Osteocyte (in vitro differentiated cells): ENCODE measurements at regions not wholly inside any gene's neighbourhood (a gene's known extent, or its start where the extent isn't known, plus 50 kb on each side); places are given as distances from the start of the nearest gene placed in this dataset.

ENCODE experiments used
- DNase-seq: peaks from one replicate; pipeline ENCODE4 v3.0.0; 2021; ENCODE audit warnings: mixed read lengths; ENCODE audit not compliant: unreplicated experiment; ENCODE audit errors: extremely low spot score
- H3K27ac Mint-ChIP-seq: one replicate; pipeline ENCODE4 v1.8.0; 2021; ENCODE audit warnings: mild to moderate bottlenecking, mixed read lengths; ENCODE audit not compliant: unreplicated experiment
- H3K27me3 Mint-ChIP-seq: one replicate; pipeline ENCODE4 v1.8.0; 2021; ENCODE audit warnings: mixed read lengths; ENCODE audit not compliant: unreplicated experiment
- H3K36me3 Mint-ChIP-seq: one replicate; pipeline ENCODE4 v1.8.0; 2021; ENCODE audit warnings: mixed read lengths; ENCODE audit not compliant: unreplicated experiment
- H3K4me1 Mint-ChIP-seq: one replicate; pipeline ENCODE4 v1.8.0; 2021; ENCODE audit warnings: mixed read lengths; ENCODE audit not compliant: unreplicated experiment
- H3K4me3 Mint-ChIP-seq: one replicate; pipeline ENCODE4 v1.8.0; 2021; ENCODE audit warnings: mild to moderate bottlenecking, moderate library complexity, mixed read lengths; ENCODE audit not compliant: unreplicated experiment
- H3K9me3 Mint-ChIP-seq: one replicate; pipeline ENCODE4 v1.8.0; 2021; ENCODE audit warnings: mixed read lengths; ENCODE audit not compliant: unreplicated experiment
- TF ChIP-seq, protein P1 (sequence below): fragments of 200-600 bp; sonication (generic); IDR thresholded peaks from 2 replicates; pipeline ENCODE4 v1.5.0; 2021; ENCODE audit warnings: antibody characterized with exemption, mild to moderate bottlenecking, moderate library complexity

DNA sequence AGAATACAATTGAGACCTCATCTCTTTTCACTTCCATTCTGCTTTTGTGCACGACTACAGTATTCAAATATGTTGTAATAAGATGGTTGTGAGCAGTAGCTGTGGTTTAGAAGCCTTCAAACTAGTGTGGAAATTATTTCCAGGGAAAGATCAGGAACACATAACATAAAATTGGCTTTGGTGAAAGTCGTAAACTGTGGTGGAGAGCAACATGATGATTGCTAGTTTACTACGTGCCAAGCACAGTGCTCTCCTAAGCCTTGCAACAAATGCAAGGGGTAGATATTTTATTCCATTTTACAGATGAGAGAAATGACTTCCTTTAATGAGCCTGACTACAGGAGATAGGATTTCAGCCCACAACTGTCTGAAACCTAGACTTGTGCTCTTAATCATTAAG is 172.4 kb upstream of the LMNTD1 start:
- no peak overlapping the region for H3K27ac Mint-ChIP-seq

GRCh38 chr12:25725931-25726330 is 172.8 kb upstream of the LMNTD1 start:
- Mint-ChIP-seq H3K9me3 (no peaks in the 10 kb centered on the region), H3K27ac (no peak overlapping the region), H3K36me3 (no peaks in the 10 kb centered on the region), H3K27me3 (no peaks in the 10 kb centered on the region), H3K4me1 (no peaks in the 10 kb centered on the region), H3K4me3 (no peak overlapping the region)
- DNase-seq: no peak
- TF ChIP-seq, protein P1, sequence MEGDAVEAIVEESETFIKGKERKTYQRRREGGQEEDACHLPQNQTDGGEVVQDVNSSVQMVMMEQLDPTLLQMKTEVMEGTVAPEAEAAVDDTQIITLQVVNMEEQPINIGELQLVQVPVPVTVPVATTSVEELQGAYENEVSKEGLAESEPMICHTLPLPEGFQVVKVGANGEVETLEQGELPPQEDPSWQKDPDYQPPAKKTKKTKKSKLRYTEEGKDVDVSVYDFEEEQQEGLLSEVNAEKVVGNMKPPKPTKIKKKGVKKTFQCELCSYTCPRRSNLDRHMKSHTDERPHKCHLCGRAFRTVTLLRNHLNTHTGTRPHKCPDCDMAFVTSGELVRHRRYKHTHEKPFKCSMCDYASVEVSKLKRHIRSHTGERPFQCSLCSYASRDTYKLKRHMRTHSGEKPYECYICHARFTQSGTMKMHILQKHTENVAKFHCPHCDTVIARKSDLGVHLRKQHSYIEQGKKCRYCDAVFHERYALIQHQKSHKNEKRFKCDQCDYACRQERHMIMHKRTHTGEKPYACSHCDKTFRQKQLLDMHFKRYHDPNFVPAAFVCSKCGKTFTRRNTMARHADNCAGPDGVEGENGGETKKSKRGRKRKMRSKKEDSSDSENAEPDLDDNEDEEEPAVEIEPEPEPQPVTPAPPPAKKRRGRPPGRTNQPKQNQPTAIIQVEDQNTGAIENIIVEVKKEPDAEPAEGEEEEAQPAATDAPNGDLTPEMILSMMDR: no peak

More for the DNA sequence above, 172.4 kb upstream of the LMNTD1 start:
- Mint-ChIP-seq H3K27me3 (no peaks in the 10 kb centered on the region), H3K4me1 (no peaks in the 10 kb centered on the region), H3K9me3 (no peaks in the 10 kb centered on the region), H3K4me3 (no peak overlapping the region), H3K36me3 (no peaks in the 10 kb centered on the region)
- TF ChIP-seq, protein P1: no peak
- no peak for DNase-seq

- H3K4me1 Mint-ChIP-seq: no peaks in the 10 kb centered on the region
- H3K27ac Mint-ChIP-seq: no peak overlapping the region
- no peak overlapping the region for H3K4me3 Mint-ChIP-seq
- no peaks in the 10 kb centered on the region for H3K36me3 Mint-ChIP-seq
- no peaks in the 10 kb centered on the region for H3K27me3 Mint-ChIP-seq
- no peaks in the 10 kb centered on the region for H3K9me3 Mint-ChIP-seq
- TF ChIP-seq, protein P1: no peak
- DNase-seq: no peak
Measured at GRCh38 chr12:25728056-25728595, 175.0 kb upstream of the LMNTD1 start.

GRCh38 chr12:25730489-25731349 is 177.6 kb upstream of the LMNTD1 start:
- H3K27ac Mint-ChIP-seq: no peak overlapping the region
- no peak overlapping the region for H3K4me3 Mint-ChIP-seq
- no peaks in the 10 kb centered on the region for H3K36me3 Mint-ChIP-seq
- TF ChIP-seq, protein P1: no peak
- H3K27me3 Mint-ChIP-seq: no peaks in the 10 kb centered on the region
- no peaks in the 10 kb centered on the region for H3K4me1 Mint-ChIP-seq
- no peak for DNase-seq
- H3K9me3 Mint-ChIP-seq: no peaks in the 10 kb centered on the region

DNA sequence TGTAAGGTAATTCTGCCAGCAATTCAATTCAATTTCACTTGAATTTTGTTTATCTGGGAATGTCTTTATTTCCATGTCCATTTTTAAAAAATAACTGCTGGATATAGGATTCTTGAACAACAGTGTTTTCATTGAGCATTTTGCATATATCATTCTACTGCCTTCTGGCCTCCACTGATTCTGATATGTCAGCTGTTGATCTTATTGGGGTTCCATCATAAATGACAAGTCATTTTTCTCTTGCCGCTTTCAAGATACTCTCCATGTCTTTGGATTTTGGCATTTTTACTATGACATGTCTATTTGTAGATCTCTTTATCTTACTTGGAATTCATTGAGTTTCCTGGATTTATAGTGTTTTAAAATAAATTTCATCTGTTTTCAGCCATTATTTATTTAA is 180.5 kb upstream of the LMNTD1 start:
- TF ChIP-seq, protein P1: no peak
- Mint-ChIP-seq H3K9me3 (peaks cover 8% of the 10 kb centered on the region), H3K27ac (no peak overlapping the region), H3K4me1 (no peaks in the 10 kb centered on the region), H3K36me3 (no peaks in the 10 kb centered on the region), H3K27me3 (no peaks in the 10 kb centered on the region), H3K4me3 (no peak overlapping the region)
- no peak for DNase-seq
